ENCODE measurements at regions not wholly inside any gene's neighbourhood (a gene's known extent, or its start where the extent isn't known, plus 50 kb on each side); places are given as distances from the start of the nearest gene placed in this dataset.

GRCh38 chr4:54568184-54568583, 89.6 kb upstream of the KIT start:
- in situ Hi-C loops (cut with HindIII; ENCODE audit: extremely low pct_ligation_motif_present, low pct_unique_long_range_greater_than_20kb) (no loop called here), intact Hi-C loops (cut with micrococcal nuclease; ENCODE audit: unreplicated experiment) (no loop called here)
- H3K4me3 ChIP-seq (replicated peaks in 1 of 3; ENCODE audit: insufficient read depth in 1 of 3, low read depth in 2 of 3, low read length in 3 of 3): no peak overlapping the region
- H3K27ac ChIP-seq (ENCODE audit: extremely low read length, insufficient read depth, low read length): no peak overlapping the region
- no peaks in the 10 kb centered on the region for H3K9me3 ChIP-seq (ENCODE audit: low read length)
- ChIA-PET POLR2A (no interaction called here), CTCF (ENCODE audit: low intra/inter-chr PET ratio, low total read pairs) (no interaction called here)
- no peaks in the 10 kb centered on the region for H3K36me3 ChIP-seq (replicated peaks in 1 of 2; ENCODE audit: control insufficient read depth in 1 of 2, insufficient read depth in 2 of 2, low read length in 2 of 2)
- FAIRE-seq: no peak
- no peak overlapping the region for H3K9ac ChIP-seq (ENCODE audit: insufficient read depth, low read depth, low read length)
- no peaks in the 10 kb centered on the region for H3K4me1 ChIP-seq (ENCODE audit: insufficient read depth, low read length)
- TF ChIP-seq PHB2 (IDR thresholded peaks at IDR 0.05; ENCODE audit: partially characterized antibody): no peak
- TF ChIP-seq TBL1XR1 (IDR thresholded peaks at IDR 0.05; ENCODE audit: borderline replicate concordance, low read length, partially characterized antibody): no peak
- TF ChIP-seq MYPOP (CRISPR knock-in tag; IDR thresholded peaks at IDR 0.05): no peak
- no peak for TF ChIP-seq ZBTB38 (CRISPR knock-in tag; IDR thresholded peaks at IDR 0.05)
- no peak for TF ChIP-seq ZNF550 (CRISPR knock-in tag; IDR thresholded peaks at IDR 0.05; ENCODE audit: borderline replicate concordance)
- no peak for TF ChIP-seq ZNF44 (CRISPR knock-in tag; IDR thresholded peaks at IDR 0.05)
- no peak for TF ChIP-seq TFAP4 (IDR thresholded peaks at IDR 0.05; ENCODE audit: borderline replicate concordance, low read depth)
- no peak for TF ChIP-seq KLF6 (CRISPR knock-in tag; IDR thresholded peaks at IDR 0.05)
- TF ChIP-seq FOXA1 (IDR thresholded peaks at IDR 0.05): no peak
- no peak for TF ChIP-seq FOXA1 (CRISPR knock-in tag; IDR thresholded peaks at IDR 0.05)
- TF ChIP-seq ZNF713 (CRISPR knock-in tag; IDR thresholded peaks at IDR 0.05): no peak
- TF ChIP-seq, protein P1, sequence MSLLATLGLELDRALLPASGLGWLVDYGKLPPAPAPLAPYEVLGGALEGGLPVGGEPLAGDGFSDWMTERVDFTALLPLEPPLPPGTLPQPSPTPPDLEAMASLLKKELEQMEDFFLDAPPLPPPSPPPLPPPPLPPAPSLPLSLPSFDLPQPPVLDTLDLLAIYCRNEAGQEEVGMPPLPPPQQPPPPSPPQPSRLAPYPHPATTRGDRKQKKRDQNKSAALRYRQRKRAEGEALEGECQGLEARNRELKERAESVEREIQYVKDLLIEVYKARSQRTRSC (CRISPR knock-in tag; IDR thresholded peaks at IDR 0.05; ENCODE audit: low read depth): no peak
- no peak for TF ChIP-seq ZNF616 (CRISPR knock-in tag; IDR thresholded peaks at IDR 0.05; ENCODE audit: low read depth)
- no peak for TF ChIP-seq HDAC6 (IDR thresholded peaks at IDR 0.05; ENCODE audit: low read depth, low read length)
- TF ChIP-seq SRY (CRISPR knock-in tag; IDR thresholded peaks at IDR 0.05): no peak
- no peak for TF ChIP-seq NFKBIZ (CRISPR knock-in tag; IDR thresholded peaks at IDR 0.05)
- TF ChIP-seq ZNF792 (CRISPR knock-in tag; IDR thresholded peaks at IDR 0.05): no peak
- TF ChIP-seq CEBPG (CRISPR knock-in tag; IDR thresholded peaks at IDR 0.05): no peak
- no peaks in the 10 kb centered on the region; a peak in 2 of 5 replicates for H3K27me3 ChIP-seq (ENCODE audit: control insufficient read depth in 1 of 2, insufficient read depth in 2 of 2, low read length in 2 of 2)
- 6% methylated on average over 3 of the region's 3 CpGs for WGBS (ENCODE audit: low lambda C conversion rate)
- ATAC-seq: no peak
- no peak overlapping the region for H3K4me2 ChIP-seq (ENCODE audit: low read depth, low read length)
- no peaks in the 10 kb centered on the region for H3K79me2 ChIP-seq (ENCODE audit: insufficient read depth, low read length)
- DNase-seq (ENCODE audit: low spot score): no peak
- BruUV-seq (replicated peaks): no TSS peak
- H2AFZ ChIP-seq (ENCODE audit: low read length): no peak overlapping the region
- no peaks in the 10 kb centered on the region for H4K20me1 ChIP-seq (ENCODE audit: insufficient read depth, low read length)
